Panc1 (cell line): ENCODE measurements at regions not wholly inside any gene's neighbourhood (a gene's known extent, or its start where the extent isn't known, plus 50 kb on each side); places are given as distances from the start of the nearest gene placed in this dataset.

ENCODE experiments used
- ATAC-seq: fragments of 200-7000 bp; cut with Tn5 transposase; 2 replicates; pipeline ENCODE4 v1.9.1; 2020; ENCODE audit warnings: mild to moderate bottlenecking, moderate library complexity
- BruUV-seq: library from RNA; stranded (reverse); fragments of 400-500 nt; replicated peaks from 2 replicates; lab custom pipeline; 2021; lab: Mats Ljungman, UMichigan
- CTCF ChIA-PET: fragments of 300-600 bp; sonication (Branson Sonifier 250); formaldehyde crosslinking; loops from one replicate; lab custom pipeline; 2022; ENCODE audit warnings: antibody characterized with exemption; lab: Charles Lee
- POLR2A ChIA-PET: fragments of 300-600 bp; sonication (Branson Sonifier 250); formaldehyde crosslinking; loops from one replicate; lab custom pipeline; 2022; ENCODE audit warnings: antibody characterized with exemption; lab: Charles Lee
- DNase-seq: peaks from one replicate; pipeline ENCODE4 v3.0.0-alpha.2; 2010; ENCODE audit warnings: low read depth, low spot score
- H3K27ac ChIP-seq: 2 replicates; pipeline ENCODE4 v1.5.1; 2011; ENCODE audit warnings: mild to moderate bottlenecking, low read length, inconsistent platforms
- H3K27me3 ChIP-seq: fragments of 200-500 bp; sonication (Bioruptor generic); 2 replicates; pipeline ENCODE4 v1.6.0; 2014; ENCODE audit warnings: low read length, inconsistent platforms; ENCODE audit not compliant: control insufficient read depth, insufficient read depth
- H3K36me3 ChIP-seq: fragments of 200-500 bp; sonication (Bioruptor generic); 2 replicates; pipeline ENCODE4 v1.5.1; 2014; ENCODE audit warnings: inconsistent platforms, mild to moderate bottlenecking, low read length, moderate library complexity; ENCODE audit not compliant: control insufficient read depth, insufficient read depth
- H3K4me1 ChIP-seq: 2 replicates; pipeline ENCODE4 v1.5.1; 2011; ENCODE audit warnings: inconsistent platforms, mild to moderate bottlenecking, low read length, moderate library complexity; ENCODE audit not compliant: control insufficient read depth, insufficient read depth
- H3K4me3 ChIP-seq, 2 experiments: 2 replicates each; pipeline ENCODE4 v1.5.1; 2011 to 2012; ENCODE audit warnings: low read depth in 2 of 2, low read length in 2 of 2, mild to moderate bottlenecking in 2 of 2, inconsistent platforms in 1 of 2, moderate library complexity in 1 of 2
- H3K9me3 ChIP-seq: fragments of 200-500 bp; sonication (Bioruptor generic); 2 replicates; pipeline ENCODE4 v1.5.1; 2014; ENCODE audit warnings: low read depth, mild to moderate bottlenecking, inconsistent platforms, low read length, moderate library complexity; ENCODE audit not compliant: control insufficient read depth, insufficient read depth
- POLR2AphosphoS5 ChIP-seq: IDR thresholded peaks from 2 replicates; pipeline ENCODE4 v1.6.1; 2012; ENCODE audit warnings: mild to moderate bottlenecking, low read depth, low read length, moderate library complexity
- SIN3A ChIP-seq: IDR thresholded peaks from 2 replicates; pipeline ENCODE4 v1.6.1; 2012; ENCODE audit warnings: low read depth, mild to moderate bottlenecking, low read length, moderate library complexity, borderline replicate concordance; ENCODE audit not compliant: insufficient read depth
- TCF7L2 ChIP-seq: IDR thresholded peaks from 2 replicates; pipeline ENCODE4 v1.6.1; 2011; ENCODE audit warnings: mild to moderate bottlenecking, low read depth, low read length, inconsistent platforms
- in situ Hi-C: cut with HindIII; loops from 2 replicates; pipeline ENCODE4 v1.10.0; 2016; ENCODE audit warnings: low sequenced_read_pairs, low pct_unique_long_range_greater_than_20kb
- intact Hi-C: fragments of 100-400 bp; cut with micrococcal nuclease; formaldehyde crosslinking; loops from one replicate; pipeline ENCODE4 v1.10.0; 2022; ENCODE audit not compliant: unreplicated experiment
- TF ChIP-seq, protein P1 (sequence below): fragments of 450-650 bp; IDR thresholded peaks from 2 replicates; pipeline ENCODE4 v1.5.1; 2017; ENCODE audit warnings: mild to moderate bottlenecking
- TF ChIP-seq, protein P2 (sequence below), 2 experiments: IDR thresholded peaks; 2 replicates each; pipeline ENCODE4 v1.6.1; 2011 to 2012; ENCODE audit warnings: low read depth in 2 of 2, control low read depth in 1 of 2, low read length in 1 of 2, mild to moderate bottlenecking in 1 of 2, moderate library complexity in 1 of 2; ENCODE audit not compliant: insufficient read depth in 1 of 2

DNA sequence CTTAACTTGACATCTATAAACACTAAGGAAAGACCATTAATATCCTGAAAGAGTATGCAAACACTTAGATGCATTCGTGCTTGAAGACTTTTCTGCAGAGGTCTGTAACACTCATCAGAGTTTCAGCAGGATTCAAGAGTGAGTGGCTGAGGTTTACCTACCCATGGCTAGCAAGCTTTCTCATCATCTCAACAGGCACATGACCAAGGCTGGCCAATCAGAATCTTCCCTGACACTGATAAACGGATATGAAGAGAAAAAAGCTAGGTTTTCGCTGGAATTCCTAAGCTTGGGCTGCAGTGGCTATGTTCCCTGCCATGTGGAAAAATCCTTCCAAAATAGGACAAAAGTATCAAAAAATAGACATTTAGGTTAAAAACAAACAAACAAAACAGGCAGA is 162.1 kb upstream of the USP15 start:
- Histone ChIP-seq H3K9me3 (no peaks in the 10 kb centered on the region), H3K36me3 (no peaks in the 10 kb centered on the region), H3K4me3 (no peak overlapping the region), H3K4me1 (no peaks in the 10 kb centered on the region), H3K27ac (no peak overlapping the region), H3K27me3 (no peaks in the 10 kb centered on the region)
- DNase-seq (no peak), ATAC-seq (no peak)
- no peak for TF ChIP-seq TCF7L2
- TF ChIP-seq, protein P1, sequence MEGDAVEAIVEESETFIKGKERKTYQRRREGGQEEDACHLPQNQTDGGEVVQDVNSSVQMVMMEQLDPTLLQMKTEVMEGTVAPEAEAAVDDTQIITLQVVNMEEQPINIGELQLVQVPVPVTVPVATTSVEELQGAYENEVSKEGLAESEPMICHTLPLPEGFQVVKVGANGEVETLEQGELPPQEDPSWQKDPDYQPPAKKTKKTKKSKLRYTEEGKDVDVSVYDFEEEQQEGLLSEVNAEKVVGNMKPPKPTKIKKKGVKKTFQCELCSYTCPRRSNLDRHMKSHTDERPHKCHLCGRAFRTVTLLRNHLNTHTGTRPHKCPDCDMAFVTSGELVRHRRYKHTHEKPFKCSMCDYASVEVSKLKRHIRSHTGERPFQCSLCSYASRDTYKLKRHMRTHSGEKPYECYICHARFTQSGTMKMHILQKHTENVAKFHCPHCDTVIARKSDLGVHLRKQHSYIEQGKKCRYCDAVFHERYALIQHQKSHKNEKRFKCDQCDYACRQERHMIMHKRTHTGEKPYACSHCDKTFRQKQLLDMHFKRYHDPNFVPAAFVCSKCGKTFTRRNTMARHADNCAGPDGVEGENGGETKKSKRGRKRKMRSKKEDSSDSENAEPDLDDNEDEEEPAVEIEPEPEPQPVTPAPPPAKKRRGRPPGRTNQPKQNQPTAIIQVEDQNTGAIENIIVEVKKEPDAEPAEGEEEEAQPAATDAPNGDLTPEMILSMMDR = no peak
- TF ChIP-seq SIN3A = no peak
- TF ChIP-seq, protein P2, sequence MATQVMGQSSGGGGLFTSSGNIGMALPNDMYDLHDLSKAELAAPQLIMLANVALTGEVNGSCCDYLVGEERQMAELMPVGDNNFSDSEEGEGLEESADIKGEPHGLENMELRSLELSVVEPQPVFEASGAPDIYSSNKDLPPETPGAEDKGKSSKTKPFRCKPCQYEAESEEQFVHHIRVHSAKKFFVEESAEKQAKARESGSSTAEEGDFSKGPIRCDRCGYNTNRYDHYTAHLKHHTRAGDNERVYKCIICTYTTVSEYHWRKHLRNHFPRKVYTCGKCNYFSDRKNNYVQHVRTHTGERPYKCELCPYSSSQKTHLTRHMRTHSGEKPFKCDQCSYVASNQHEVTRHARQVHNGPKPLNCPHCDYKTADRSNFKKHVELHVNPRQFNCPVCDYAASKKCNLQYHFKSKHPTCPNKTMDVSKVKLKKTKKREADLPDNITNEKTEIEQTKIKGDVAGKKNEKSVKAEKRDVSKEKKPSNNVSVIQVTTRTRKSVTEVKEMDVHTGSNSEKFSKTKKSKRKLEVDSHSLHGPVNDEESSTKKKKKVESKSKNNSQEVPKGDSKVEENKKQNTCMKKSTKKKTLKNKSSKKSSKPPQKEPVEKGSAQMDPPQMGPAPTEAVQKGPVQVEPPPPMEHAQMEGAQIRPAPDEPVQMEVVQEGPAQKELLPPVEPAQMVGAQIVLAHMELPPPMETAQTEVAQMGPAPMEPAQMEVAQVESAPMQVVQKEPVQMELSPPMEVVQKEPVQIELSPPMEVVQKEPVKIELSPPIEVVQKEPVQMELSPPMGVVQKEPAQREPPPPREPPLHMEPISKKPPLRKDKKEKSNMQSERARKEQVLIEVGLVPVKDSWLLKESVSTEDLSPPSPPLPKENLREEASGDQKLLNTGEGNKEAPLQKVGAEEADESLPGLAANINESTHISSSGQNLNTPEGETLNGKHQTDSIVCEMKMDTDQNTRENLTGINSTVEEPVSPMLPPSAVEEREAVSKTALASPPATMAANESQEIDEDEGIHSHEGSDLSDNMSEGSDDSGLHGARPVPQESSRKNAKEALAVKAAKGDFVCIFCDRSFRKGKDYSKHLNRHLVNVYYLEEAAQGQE (IDR thresholded peaks at IDR 0.05; ENCODE audit: insufficient read depth in 1 of 2, low read depth in 2 of 2, low read length in 1 of 2) = no peak
- no peak for TF ChIP-seq POLR2AphosphoS5
- ChIA-PET POLR2A (no interaction called here), CTCF (no interaction called here)
- BruUV-seq = no TSS peak
- intact Hi-C loops = no loop called here
- in situ Hi-C loops = no loop called here

DNA sequence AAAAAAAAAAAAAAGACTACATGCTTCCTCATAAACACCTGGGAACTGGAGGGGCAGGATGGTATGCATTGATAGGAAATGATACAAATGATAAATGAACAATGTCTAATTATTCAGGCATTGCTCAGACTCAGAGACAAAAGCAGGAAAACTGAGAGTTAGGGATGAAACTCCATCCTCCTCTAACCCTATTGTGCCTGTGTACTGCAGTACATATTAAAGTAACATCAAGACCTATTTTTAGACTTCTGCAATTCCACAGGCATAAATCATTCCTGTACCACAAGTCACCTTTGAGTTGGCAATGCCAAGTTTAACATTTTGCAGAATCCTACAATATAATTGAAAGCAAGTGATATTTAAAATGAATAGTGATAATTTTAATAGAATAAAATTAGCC is 156.5 kb upstream of the USP15 start:
- Histone ChIP-seq H3K4me1 (no peaks in the 10 kb centered on the region), H3K9me3 (no peaks in the 10 kb centered on the region), H3K27me3 (no peaks in the 10 kb centered on the region), H3K4me3 (no peak overlapping the region), H3K36me3 (no peaks in the 10 kb centered on the region), H3K27ac (no peak overlapping the region)
- ChIA-PET POLR2A (no interaction called here), CTCF (no interaction called here)
- BruUV-seq = no TSS peak
- no peak for DNase-seq
- intact Hi-C loops (no loop called here), in situ Hi-C loops (no loop called here)
- ATAC-seq = no peak
- TF ChIP-seq, protein P1 = no peak
- no peak for TF ChIP-seq TCF7L2
- TF ChIP-seq SIN3A = no peak
- no peak for TF ChIP-seq POLR2AphosphoS5
- TF ChIP-seq, protein P2 (IDR thresholded peaks at IDR 0.05; ENCODE audit: insufficient read depth in 1 of 2, low read depth in 2 of 2, low read length in 1 of 2) = no peak
